ENCODE measurements at regions not wholly inside any gene's neighbourhood (a gene's known extent, or its start where the extent isn't known, plus 50 kb on each side); places are given as distances from the start of the nearest gene placed in this dataset.
"Not testable (repeated sequence)": the region's sequence is repeated elsewhere in the genome, so short reads cannot be mapped to it uniquely, and the experiment has no call there.

GRCh38 chr2:43065036-43065435 is 161.4 kb downstream of the ZFP36L2 start:
- Histone ChIP-seq H3K9ac (ENCODE audit: low read depth in 1 of 2, low read length in 2 of 2) (no peak overlapping the region), H3K9me3 (ENCODE audit: control insufficient read depth in 2 of 2, low read length in 2 of 2) (no peaks in the 10 kb centered on the region), H3K27me3 (ENCODE audit: control insufficient read depth in 2 of 2, insufficient read depth in 2 of 2, low read length in 2 of 2) (no peaks in the 10 kb centered on the region), H3K4me3 (ENCODE audit: low read length in 2 of 2) (no peak overlapping the region), H3K27ac (ENCODE audit: low read depth in 2 of 2, low read length in 2 of 2) (no peak overlapping the region), H3K4me1 (ENCODE audit: control insufficient read depth in 2 of 2, insufficient read depth in 2 of 2, low read length in 2 of 2) (peaks cover 0 to 3% of the 10 kb centered on the region in 2 donors), H3K36me3 (ENCODE audit: control insufficient read depth in 2 of 2, insufficient read depth in 2 of 2, low read length in 2 of 2) (no peaks in the 10 kb centered on the region)

- H3K9me3 ChIP-seq (ENCODE audit: control insufficient read depth in 2 of 2, low read length in 2 of 2); H3K27ac ChIP-seq (ENCODE audit: low read depth in 2 of 2, low read length in 2 of 2); H3K27me3 ChIP-seq (ENCODE audit: control insufficient read depth in 2 of 2, insufficient read depth in 2 of 2, low read length in 2 of 2); H3K4me3 ChIP-seq (ENCODE audit: low read length in 2 of 2); H3K36me3 ChIP-seq (ENCODE audit: control insufficient read depth in 2 of 2, insufficient read depth in 2 of 2, low read length in 2 of 2); H3K4me1 ChIP-seq (ENCODE audit: control insufficient read depth in 2 of 2, insufficient read depth in 2 of 2, low read length in 2 of 2); H3K9ac ChIP-seq (ENCODE audit: low read depth in 1 of 2, low read length in 2 of 2): not testable (repeated sequence)
Observed at GRCh38 chr2:43063096-43063495, 163.3 kb downstream of the ZFP36L2 start.

GRCh38 chr2:43062058-43062457 is 164.3 kb downstream of the ZFP36L2 start:
- Histone ChIP-seq H3K9ac (ENCODE audit: low read depth in 1 of 2, low read length in 2 of 2) (no peak overlapping the region), H3K36me3 (ENCODE audit: control insufficient read depth in 2 of 2, insufficient read depth in 2 of 2, low read length in 2 of 2) (no peaks in the 10 kb centered on the region), H3K9me3 (ENCODE audit: control insufficient read depth in 2 of 2, low read length in 2 of 2) (no peaks in the 10 kb centered on the region), H3K27ac (ENCODE audit: low read depth in 2 of 2, low read length in 2 of 2) (no peak overlapping the region), H3K4me3 (ENCODE audit: low read length in 2 of 2) (no peak overlapping the region), H3K4me1 (ENCODE audit: control insufficient read depth in 2 of 2, insufficient read depth in 2 of 2, low read length in 2 of 2) (peaks cover 0 to 3% of the 10 kb centered on the region in 2 donors), H3K27me3 (ENCODE audit: control insufficient read depth in 2 of 2, insufficient read depth in 2 of 2, low read length in 2 of 2) (no peaks in the 10 kb centered on the region)

- no peak overlapping the region for H3K27ac ChIP-seq (ENCODE audit: low read depth in 2 of 2, low read length in 2 of 2)
Observed at GRCh38 chr2:43060390-43061016, 165.9 kb downstream of the ZFP36L2 start.

GRCh38 chr2:43059183-43059897 is 167.1 kb downstream of the ZFP36L2 start:
- peaks cover 0 to 3% of the 10 kb centered on the region in 2 donors for H3K4me1 ChIP-seq (ENCODE audit: control insufficient read depth in 2 of 2, insufficient read depth in 2 of 2, low read length in 2 of 2)

More at GRCh38 chr2:43060390-43061016, 165.9 kb downstream of the ZFP36L2 start:
- H3K36me3 ChIP-seq (ENCODE audit: control insufficient read depth in 2 of 2, insufficient read depth in 2 of 2, low read length in 2 of 2): no peaks in the 10 kb centered on the region
- H3K9me3 ChIP-seq (ENCODE audit: control insufficient read depth in 2 of 2, low read length in 2 of 2): no peaks in the 10 kb centered on the region
- no peak overlapping the region for H3K9ac ChIP-seq (ENCODE audit: low read depth in 1 of 2, low read length in 2 of 2)
- no peak overlapping the region for H3K4me3 ChIP-seq (ENCODE audit: low read length in 2 of 2)
- peaks cover 0 to 3% of the 10 kb centered on the region in 2 donors for H3K4me1 ChIP-seq (ENCODE audit: control insufficient read depth in 2 of 2, insufficient read depth in 2 of 2, low read length in 2 of 2)
- H3K27me3 ChIP-seq (ENCODE audit: control insufficient read depth in 2 of 2, insufficient read depth in 2 of 2, low read length in 2 of 2): no peaks in the 10 kb centered on the region

GRCh38 chr2:43058726-43059110 is 167.7 kb downstream of the ZFP36L2 start:
- H3K9ac ChIP-seq (ENCODE audit: low read depth in 1 of 2, low read length in 2 of 2): no peak overlapping the region
- peaks cover 0 to 3% of the 10 kb centered on the region in 2 donors for H3K4me1 ChIP-seq (ENCODE audit: control insufficient read depth in 2 of 2, insufficient read depth in 2 of 2, low read length in 2 of 2)
- no peaks in the 10 kb centered on the region for H3K27me3 ChIP-seq (ENCODE audit: control insufficient read depth in 2 of 2, insufficient read depth in 2 of 2, low read length in 2 of 2)
- H3K27ac ChIP-seq (ENCODE audit: low read depth in 2 of 2, low read length in 2 of 2): no peak overlapping the region
- no peaks in the 10 kb centered on the region for H3K9me3 ChIP-seq (ENCODE audit: control insufficient read depth in 2 of 2, low read length in 2 of 2)
- H3K4me3 ChIP-seq (ENCODE audit: low read length in 2 of 2): no peak overlapping the region
- H3K36me3 ChIP-seq (ENCODE audit: control insufficient read depth in 2 of 2, insufficient read depth in 2 of 2, low read length in 2 of 2): no peaks in the 10 kb centered on the region

More at GRCh38 chr2:43059183-43059897, 167.1 kb downstream of the ZFP36L2 start:
- Histone ChIP-seq H3K27ac (ENCODE audit: low read depth in 2 of 2, low read length in 2 of 2) (peak overlapping the region in 1 of 2 donors; percentile 16), H3K4me3 (ENCODE audit: low read length in 2 of 2) (no peak overlapping the region), H3K9ac (ENCODE audit: low read depth in 1 of 2, low read length in 2 of 2) (no peak overlapping the region), H3K27me3 (ENCODE audit: control insufficient read depth in 2 of 2, insufficient read depth in 2 of 2, low read length in 2 of 2) (no peaks in the 10 kb centered on the region), H3K36me3 (ENCODE audit: control insufficient read depth in 2 of 2, insufficient read depth in 2 of 2, low read length in 2 of 2) (no peaks in the 10 kb centered on the region), H3K9me3 (ENCODE audit: control insufficient read depth in 2 of 2, low read length in 2 of 2) (no peaks in the 10 kb centered on the region)

GRCh38 chr2:43057742-43058725 is 168.4 kb downstream of the ZFP36L2 start:
- no peak overlapping the region for H3K9ac ChIP-seq (ENCODE audit: low read depth in 1 of 2, low read length in 2 of 2)
- H3K4me3 ChIP-seq (ENCODE audit: low read length in 2 of 2): no peak overlapping the region
- H3K27ac ChIP-seq (ENCODE audit: low read depth in 2 of 2, low read length in 2 of 2): no peak overlapping the region
- H3K9me3 ChIP-seq (ENCODE audit: control insufficient read depth in 2 of 2, low read length in 2 of 2): no peaks in the 10 kb centered on the region
- H3K4me1 ChIP-seq (ENCODE audit: control insufficient read depth in 2 of 2, insufficient read depth in 2 of 2, low read length in 2 of 2): peaks cover 0 to 3% of the 10 kb centered on the region in 2 donors
- no peaks in the 10 kb centered on the region for H3K36me3 ChIP-seq (ENCODE audit: control insufficient read depth in 2 of 2, insufficient read depth in 2 of 2, low read length in 2 of 2)
- H3K27me3 ChIP-seq (ENCODE audit: control insufficient read depth in 2 of 2, insufficient read depth in 2 of 2, low read length in 2 of 2): no peaks in the 10 kb centered on the region

- Histone ChIP-seq H3K27ac (ENCODE audit: low read depth in 2 of 2, low read length in 2 of 2) (no peak overlapping the region), H3K4me1 (ENCODE audit: control insufficient read depth in 2 of 2, insufficient read depth in 2 of 2, low read length in 2 of 2) (peaks cover 2 to 3% of the 10 kb centered on the region in 2 donors), H3K4me3 (ENCODE audit: low read length in 2 of 2) (no peak overlapping the region), H3K9me3 (ENCODE audit: control insufficient read depth in 2 of 2, low read length in 2 of 2) (no peaks in the 10 kb centered on the region), H3K27me3 (ENCODE audit: control insufficient read depth in 2 of 2, insufficient read depth in 2 of 2, low read length in 2 of 2) (no peaks in the 10 kb centered on the region), H3K9ac (ENCODE audit: low read depth in 1 of 2, low read length in 2 of 2) (no peak overlapping the region), H3K36me3 (ENCODE audit: control insufficient read depth in 2 of 2, insufficient read depth in 2 of 2, low read length in 2 of 2) (no peaks in the 10 kb centered on the region)
Observed at GRCh38 chr2:43057026-43057741, 169.2 kb downstream of the ZFP36L2 start.

- H3K4me3 ChIP-seq (ENCODE audit: low read length in 2 of 2): no peak overlapping the region
- H3K4me1 ChIP-seq (ENCODE audit: control insufficient read depth in 2 of 2, insufficient read depth in 2 of 2, low read length in 2 of 2): peaks cover 5 to 12% of the 10 kb centered on the region in 2 donors
- H3K27me3 ChIP-seq (ENCODE audit: control insufficient read depth in 2 of 2, insufficient read depth in 2 of 2, low read length in 2 of 2): no peaks in the 10 kb centered on the region
- no peaks in the 10 kb centered on the region for H3K36me3 ChIP-seq (ENCODE audit: control insufficient read depth in 2 of 2, insufficient read depth in 2 of 2, low read length in 2 of 2)
- no peak overlapping the region for H3K27ac ChIP-seq (ENCODE audit: low read depth in 2 of 2, low read length in 2 of 2)
- no peaks in the 10 kb centered on the region for H3K9me3 ChIP-seq (ENCODE audit: control insufficient read depth in 2 of 2, low read length in 2 of 2)
- no peak overlapping the region for H3K9ac ChIP-seq (ENCODE audit: low read depth in 1 of 2, low read length in 2 of 2)
Observed at GRCh38 chr2:43055985-43056384, 170.4 kb downstream of the ZFP36L2 start.

All from mucosa of rectum (tissue), 2 donors.